ENCODE measurements at regions not wholly inside any gene's neighbourhood (a gene's known extent, or its start where the extent isn't known, plus 50 kb on each side); places are given as distances from the start of the nearest gene placed in this dataset.

- TF ChIP-seq CTCF (IDR thresholded peaks at IDR 0.05; ENCODE audit: low read depth, low read length), result no peak
- TF ChIP-seq EZH2phosphoT487 (IDR thresholded peaks at IDR 0.05; ENCODE audit: low read depth), result no peak
Observed at GRCh38 chr7:42593860-42594259, 318.0 kb downstream of the C7orf25 start.
